AG04450 (cell line): ENCODE measurements at regions not wholly inside any gene's neighbourhood (a gene's known extent, or its start where the extent isn't known, plus 50 kb on each side); places are given as distances from the start of the nearest gene placed in this dataset.

Source experiments
- CTCF ChIA-PET: fragments of 300-600, 350-600 bp; formaldehyde crosslinking; extraction: SDS; loops from one replicate; lab custom pipeline; 2022; ENCODE audit warnings: antibody characterized with exemption, inconsistent platforms; lab: Charles Lee
- POLR2A ChIA-PET: fragments of 350-600 bp; formaldehyde crosslinking; extraction: SDS; loops from one replicate; lab custom pipeline; 2021; ENCODE audit warnings: antibody characterized with exemption, inconsistent platforms; lab: Yijun Ruan, JAX
- DNase-seq: peaks from one replicate; pipeline ENCODE4 v3.0.0-alpha.2; 2011; ENCODE audit warnings: low read depth, low spot score
- H3K27ac ChIP-seq: one replicate; pipeline ENCODE4 v1.5.1; 2012; ENCODE audit warnings: low read depth, low read length, control low read depth
- H3K27me3 ChIP-seq: one replicate; pipeline ENCODE4 v1.6.0; 2012; ENCODE audit warnings: low read length; ENCODE audit not compliant: control insufficient read depth, insufficient read depth
- H3K4me3 ChIP-seq: 2 replicates; pipeline ENCODE4 v1.5.1; 2011; ENCODE audit warnings: mild to moderate bottlenecking, low read depth, low read length, control low read depth
- H3K9me3 ChIP-seq: 2 replicates; pipeline ENCODE4 v1.5.1; 2012; ENCODE audit warnings: low read length; ENCODE audit not compliant: control insufficient read depth, insufficient read depth
- TF ChIP-seq, protein P1 (sequence below): IDR thresholded peaks from 2 replicates; pipeline ENCODE4 v1.5.1; 2011; ENCODE audit warnings: low read depth, low read length, control low read depth, inconsistent platforms

DNA sequence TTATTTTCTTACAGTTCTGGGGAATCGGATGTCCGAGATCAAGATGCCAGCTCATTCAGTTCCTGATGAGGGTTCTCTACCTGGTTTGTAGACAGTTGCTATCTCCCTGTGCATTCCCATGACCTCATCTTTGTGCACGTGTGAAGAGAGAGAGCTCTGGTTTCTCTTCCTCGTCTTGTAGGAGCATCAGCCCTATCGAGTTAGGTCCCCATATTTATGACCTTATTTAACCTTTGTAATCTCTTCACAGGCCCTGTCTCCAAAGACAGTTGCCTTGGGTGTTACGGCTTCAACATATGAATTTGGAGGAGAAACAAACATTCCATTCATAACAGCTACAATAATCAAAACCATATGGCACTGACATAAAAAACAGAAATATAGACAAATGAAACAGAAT, 455.3 kb downstream of the HACE1 start:
- TF ChIP-seq, protein P1, sequence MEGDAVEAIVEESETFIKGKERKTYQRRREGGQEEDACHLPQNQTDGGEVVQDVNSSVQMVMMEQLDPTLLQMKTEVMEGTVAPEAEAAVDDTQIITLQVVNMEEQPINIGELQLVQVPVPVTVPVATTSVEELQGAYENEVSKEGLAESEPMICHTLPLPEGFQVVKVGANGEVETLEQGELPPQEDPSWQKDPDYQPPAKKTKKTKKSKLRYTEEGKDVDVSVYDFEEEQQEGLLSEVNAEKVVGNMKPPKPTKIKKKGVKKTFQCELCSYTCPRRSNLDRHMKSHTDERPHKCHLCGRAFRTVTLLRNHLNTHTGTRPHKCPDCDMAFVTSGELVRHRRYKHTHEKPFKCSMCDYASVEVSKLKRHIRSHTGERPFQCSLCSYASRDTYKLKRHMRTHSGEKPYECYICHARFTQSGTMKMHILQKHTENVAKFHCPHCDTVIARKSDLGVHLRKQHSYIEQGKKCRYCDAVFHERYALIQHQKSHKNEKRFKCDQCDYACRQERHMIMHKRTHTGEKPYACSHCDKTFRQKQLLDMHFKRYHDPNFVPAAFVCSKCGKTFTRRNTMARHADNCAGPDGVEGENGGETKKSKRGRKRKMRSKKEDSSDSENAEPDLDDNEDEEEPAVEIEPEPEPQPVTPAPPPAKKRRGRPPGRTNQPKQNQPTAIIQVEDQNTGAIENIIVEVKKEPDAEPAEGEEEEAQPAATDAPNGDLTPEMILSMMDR, result no peak
- ChIA-PET POLR2A (no interaction called here), CTCF (no interaction called here)
- Histone ChIP-seq H3K4me3 (no peak overlapping the region), H3K27ac (no peak overlapping the region), H3K9me3 (no peaks in the 10 kb centered on the region), H3K27me3 (no peaks in the 10 kb centered on the region)
- no peak for DNase-seq

DNA sequence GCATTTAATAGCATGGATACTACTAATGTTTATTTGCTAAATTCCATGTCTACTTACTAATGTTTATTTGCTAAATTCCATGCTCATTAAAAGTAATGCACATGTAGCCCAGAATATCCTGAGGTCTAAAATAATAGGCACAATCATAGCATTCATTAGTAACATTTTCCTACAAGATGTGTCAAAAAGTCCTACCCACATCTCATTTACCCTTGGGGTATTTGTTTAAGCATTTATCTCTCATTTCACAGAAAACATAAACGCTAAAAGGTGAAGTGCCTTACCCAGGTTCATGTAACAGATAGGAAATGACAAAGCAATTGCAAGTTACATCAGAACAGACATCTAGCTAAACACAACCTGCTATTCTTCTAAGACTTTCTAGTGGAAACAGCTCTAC, 457.1 kb downstream of the HACE1 start:
- Histone ChIP-seq H3K27me3 (no peaks in the 10 kb centered on the region), H3K4me3 (no peak overlapping the region), H3K27ac (no peak overlapping the region), H3K9me3 (peaks cover 4% of the 10 kb centered on the region; the same call in 1 of the 2 replicates)
- TF ChIP-seq, protein P1, result no peak
- no peak for DNase-seq
- POLR2A ChIA-PET, result no interaction called here
- CTCF ChIA-PET, result no interaction called here

DNA sequence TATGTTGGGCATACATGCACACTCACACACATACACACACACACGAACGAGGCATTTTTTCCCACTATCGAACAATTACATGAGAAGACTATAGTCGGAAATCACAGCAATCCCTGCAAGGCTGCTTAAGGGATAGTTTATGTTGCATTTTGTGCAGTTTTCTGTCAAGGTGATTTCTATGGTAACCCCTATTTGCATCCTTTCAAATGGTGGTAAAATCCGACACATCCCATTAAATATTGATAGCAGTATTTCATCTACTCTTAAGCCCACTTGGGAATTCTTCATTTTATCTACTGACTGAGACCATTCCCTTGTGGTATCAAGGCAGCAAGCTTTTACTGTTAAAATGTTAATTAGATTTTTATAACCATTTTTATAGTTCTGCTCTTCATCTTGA, 457.8 kb downstream of the HACE1 start:
- H3K27ac ChIP-seq, result no peak overlapping the region
- no peaks in the 10 kb centered on the region for H3K27me3 ChIP-seq
- ChIA-PET CTCF (no interaction called here), POLR2A (no interaction called here)
- no peak overlapping the region for H3K4me3 ChIP-seq
- TF ChIP-seq, protein P1, result no peak
- H3K9me3 ChIP-seq, result peaks cover 7% of the 10 kb centered on the region; the same call in 1 of the 2 replicates
- DNase-seq, result no peak

DNA sequence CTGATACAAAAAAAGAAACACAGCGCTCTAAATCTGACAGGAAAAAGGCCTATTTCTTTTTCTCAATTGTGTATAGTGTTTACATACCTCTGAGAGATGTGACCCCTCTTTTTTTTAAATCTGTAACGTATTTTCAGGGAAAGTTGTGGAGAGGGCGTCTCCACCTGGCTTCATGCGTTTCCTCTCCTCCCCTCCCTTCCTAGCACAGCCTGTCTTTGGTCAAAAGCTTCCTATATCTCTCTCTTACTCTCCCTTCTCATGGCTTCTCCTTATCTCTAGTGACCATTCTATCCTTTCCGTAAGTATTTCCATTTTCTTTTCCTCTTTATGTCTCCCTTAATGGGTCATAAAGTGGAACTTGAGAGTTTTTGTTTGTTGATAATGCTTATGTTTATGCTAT, 458.9 kb downstream of the HACE1 start:
- H3K4me3 ChIP-seq, result no peak overlapping the region
- ChIA-PET POLR2A (no interaction called here), CTCF (no interaction called here)
- TF ChIP-seq, protein P1, result no peak
- H3K27ac ChIP-seq, result no peak overlapping the region
- no peak for DNase-seq
- H3K9me3 ChIP-seq, result peaks cover 10% of the 10 kb centered on the region
- no peaks in the 10 kb centered on the region for H3K27me3 ChIP-seq

DNA sequence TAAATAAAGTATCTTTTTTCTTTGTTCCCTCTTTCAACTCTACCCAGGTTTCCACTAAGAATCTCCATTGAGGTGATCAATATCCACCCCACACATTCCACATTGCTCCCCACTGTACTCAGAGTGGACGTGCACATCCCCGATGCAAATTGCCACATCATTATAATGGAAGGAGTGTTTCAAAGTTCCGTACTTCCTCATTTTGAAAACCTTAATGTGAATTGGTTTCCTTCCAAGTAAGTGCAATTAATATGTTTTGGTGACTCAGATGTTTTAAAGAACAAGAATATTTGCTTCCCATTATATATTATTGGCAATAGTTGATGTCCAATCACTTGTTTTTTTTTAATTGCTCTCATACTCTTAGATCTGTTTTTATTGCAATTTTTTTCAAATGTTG, 463.6 kb downstream of the HACE1 start:
- no peaks in the 10 kb centered on the region for H3K27me3 ChIP-seq
- TF ChIP-seq, protein P1, result no peak
- POLR2A ChIA-PET, result no interaction called here

More for the DNA sequence above, 463.6 kb downstream of the HACE1 start:
- Histone ChIP-seq H3K27ac (no peak overlapping the region), H3K9me3 (peaks cover 13% of the 10 kb centered on the region), H3K4me3 (no peak overlapping the region)
- CTCF ChIA-PET, result no interaction called here
- DNase-seq, result no peak
